Activated naive CD4-positive, alpha-beta T cell treated with anti-CD3 and anti-CD28 coated beads for 36 hours (primary cell): ENCODE measurements at regions not wholly inside any gene's neighbourhood (a gene's known extent, or its start where the extent isn't known, plus 50 kb on each side); places are given as distances from the start of the nearest gene placed in this dataset.

ENCODE experiments used
- CTCF ChIA-PET: fragments of 350-600 bp; sonication (Branson Sonifier 250); formaldehyde crosslinking; loops from one replicate; lab custom pipeline; 2021; ENCODE audit warnings: antibody characterized with exemption; lab: Charles Lee
- DNase-seq: peaks from one replicate; pipeline ENCODE4 v3.0.0-alpha.2; 2020
- H3K27ac Mint-ChIP-seq: one replicate; pipeline ENCODE4 v1.8.0; 2021; ENCODE audit warnings: mild to moderate bottlenecking, mixed read lengths
- H3K27me3 Mint-ChIP-seq: one replicate; pipeline ENCODE4 v1.8.0; 2021; ENCODE audit warnings: low read depth, mixed read lengths
- H3K36me3 Mint-ChIP-seq: one replicate; pipeline ENCODE4 v1.8.0; 2021; ENCODE audit warnings: low read depth, mixed read lengths
- H3K4me1 Mint-ChIP-seq: one replicate; pipeline ENCODE4 v1.8.0; 2021; ENCODE audit warnings: low read depth, mixed read lengths
- H3K4me3 Mint-ChIP-seq: one replicate; pipeline ENCODE4 v1.8.0; 2021; ENCODE audit warnings: mild to moderate bottlenecking, moderate library complexity, mixed read lengths
- H3K9me3 Mint-ChIP-seq: one replicate; pipeline ENCODE4 v1.8.0; 2021; ENCODE audit warnings: mixed read lengths
- intact Hi-C: fragments of 100-400 bp; cut with micrococcal nuclease; formaldehyde crosslinking; loops from one replicate; pipeline ENCODE4 v1.15.1; 2023

DNA sequence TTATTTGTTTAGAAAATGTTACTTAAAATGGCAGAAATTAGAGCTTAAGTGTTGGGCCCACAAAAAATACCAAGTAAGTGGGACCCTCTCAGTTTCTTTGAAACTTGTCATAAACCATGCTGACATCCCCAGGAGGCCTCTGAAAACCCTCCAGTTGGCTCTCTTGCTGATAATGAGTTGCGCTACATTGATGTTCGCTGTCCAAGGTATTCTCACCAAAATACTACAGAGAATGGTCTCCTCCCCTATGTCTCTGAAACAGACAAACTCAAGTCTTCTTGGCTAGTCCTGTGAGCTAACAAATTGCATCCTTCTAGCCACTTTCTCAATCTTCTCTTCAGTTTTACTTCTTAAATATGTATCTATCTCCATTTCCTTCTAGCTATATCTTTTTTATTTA lies 669.4 kb downstream of the IRS1 start:
- intact Hi-C loops = no loop called here
- no peak overlapping the region for H3K27ac Mint-ChIP-seq
- DNase-seq = no peak
- CTCF ChIA-PET = no interaction called here
- H3K9me3 Mint-ChIP-seq = no peaks in the 10 kb centered on the region
- no peak overlapping the region for H3K4me3 Mint-ChIP-seq
- H3K4me1 Mint-ChIP-seq = no peaks in the 10 kb centered on the region
- H3K36me3 Mint-ChIP-seq = no peaks in the 10 kb centered on the region
- peaks cover 13% of the 10 kb centered on the region for H3K27me3 Mint-ChIP-seq

GRCh38 chr2:226127682-226128081 lies 671.9 kb downstream of the IRS1 start:
- H3K4me1 Mint-ChIP-seq = no peaks in the 10 kb centered on the region
- H3K4me3 Mint-ChIP-seq = no peak overlapping the region
- H3K27ac Mint-ChIP-seq = no peak overlapping the region
- CTCF ChIA-PET = no interaction called here
- intact Hi-C loops = no loop called here
- DNase-seq = no peak
- no peaks in the 10 kb centered on the region for H3K9me3 Mint-ChIP-seq
- H3K27me3 Mint-ChIP-seq = peaks cover 10% of the 10 kb centered on the region
- no peaks in the 10 kb centered on the region for H3K36me3 Mint-ChIP-seq

DNA sequence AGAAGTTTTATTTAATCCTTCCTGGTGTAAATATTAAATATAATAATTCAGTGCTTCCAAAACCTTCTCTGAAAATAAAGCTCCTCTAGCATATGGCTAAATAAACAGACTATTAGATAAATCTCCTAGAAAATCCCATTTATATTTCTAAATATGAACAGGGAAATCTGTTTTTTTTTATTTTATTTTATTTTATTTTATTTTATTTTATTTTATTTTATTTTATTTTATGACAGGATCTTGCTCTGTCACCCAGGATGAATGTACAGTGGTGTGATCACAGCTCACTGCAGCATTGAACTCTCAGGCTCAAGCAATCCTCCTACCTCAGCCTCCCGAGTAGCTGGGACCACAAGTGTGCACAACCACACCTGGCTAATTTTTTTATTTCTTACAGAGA lies 673.5 kb downstream of the IRS1 start:
- CTCF ChIA-PET = interaction anchor here (1.4 kb wide), 1 partner anchor 237 kb away, joined by 3 read pairs; no protein-coding TSS in a partner anchor
- intact Hi-C loops = no loop called here
- no peak overlapping the region for H3K27ac Mint-ChIP-seq
- H3K9me3 Mint-ChIP-seq = no peaks in the 10 kb centered on the region
- no peaks in the 10 kb centered on the region for H3K36me3 Mint-ChIP-seq
- DNase-seq = no peak
- H3K4me3 Mint-ChIP-seq = no peak overlapping the region
- peaks cover 3% of the 10 kb centered on the region for H3K27me3 Mint-ChIP-seq
- no peaks in the 10 kb centered on the region for H3K4me1 Mint-ChIP-seq

- Mint-ChIP-seq H3K4me1 (no peaks in the 10 kb centered on the region), H3K4me3 (no peak overlapping the region), H3K9me3 (no peaks in the 10 kb centered on the region), H3K27me3 (peaks cover 3% of the 10 kb centered on the region), H3K27ac (no peak overlapping the region), H3K36me3 (no peaks in the 10 kb centered on the region)
- no peak for DNase-seq
- CTCF ChIA-PET = interaction anchor here (1.4 kb wide), 1 partner anchor 236 kb away, joined by 3 read pairs; no protein-coding TSS in a partner anchor
- intact Hi-C loops = no loop called here
These were observed 674.3 kb downstream of the IRS1 start for GRCh38 chr2:226125176-226125883.

- intact Hi-C loops = no loop called here
These were observed 675.0 kb downstream of the IRS1 start for GRCh38 chr2:226124548-226125011.

GRCh38 chr2:226123300-226123699 lies 676.3 kb downstream of the IRS1 start:
- Mint-ChIP-seq H3K36me3 (no peaks in the 10 kb centered on the region), H3K9me3 (no peaks in the 10 kb centered on the region), H3K27me3 (peaks cover 3% of the 10 kb centered on the region), H3K4me3 (no peak overlapping the region), H3K4me1 (no peaks in the 10 kb centered on the region), H3K27ac (no peak overlapping the region)
- intact Hi-C loops = no loop called here
- DNase-seq = no peak
- CTCF ChIA-PET = no interaction called here

More at GRCh38 chr2:226124548-226125011, 675.0 kb downstream of the IRS1 start:
- no peaks in the 10 kb centered on the region for H3K36me3 Mint-ChIP-seq
- no peaks in the 10 kb centered on the region for H3K4me1 Mint-ChIP-seq
- no peaks in the 10 kb centered on the region for H3K9me3 Mint-ChIP-seq
- no peak for DNase-seq
- no peak overlapping the region for H3K27ac Mint-ChIP-seq
- peaks cover 3% of the 10 kb centered on the region for H3K27me3 Mint-ChIP-seq
- no peak overlapping the region for H3K4me3 Mint-ChIP-seq
- CTCF ChIA-PET = no interaction called here

DNA sequence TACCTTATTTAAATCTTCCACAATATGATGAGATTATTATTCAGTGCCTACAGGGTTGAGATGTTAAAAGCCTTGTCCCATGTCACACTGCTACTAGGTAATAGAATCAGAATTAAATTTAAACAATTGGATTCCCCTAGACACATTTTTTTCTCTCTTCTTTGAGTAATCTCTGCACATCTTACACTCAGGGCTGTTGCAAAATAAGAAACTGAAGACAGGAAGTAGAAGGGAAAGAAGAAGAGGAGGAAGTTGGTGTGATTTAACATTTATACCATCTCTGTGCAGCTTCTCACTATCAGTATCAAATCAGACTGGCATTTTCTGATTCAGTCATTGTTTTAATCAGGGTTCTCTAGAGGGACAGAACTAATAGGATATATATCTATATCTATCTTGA lies 677.6 kb downstream of the IRS1 start:
- intact Hi-C loops = no loop called here
- Mint-ChIP-seq H3K9me3 (no peaks in the 10 kb centered on the region), H3K4me3 (no peak overlapping the region), H3K27me3 (peaks cover 3% of the 10 kb centered on the region), H3K4me1 (no peaks in the 10 kb centered on the region), H3K27ac (no peak overlapping the region), H3K36me3 (no peaks in the 10 kb centered on the region)
- DNase-seq = no peak
- CTCF ChIA-PET = no interaction called here

- intact Hi-C loops = no loop called here
- Mint-ChIP-seq H3K4me1 (no peaks in the 10 kb centered on the region), H3K4me3 (no peak overlapping the region), H3K27me3 (peaks cover 3% of the 10 kb centered on the region), H3K27ac (no peak overlapping the region), H3K9me3 (no peaks in the 10 kb centered on the region), H3K36me3 (no peaks in the 10 kb centered on the region)
- DNase-seq = no peak
- CTCF ChIA-PET = interaction anchor here (0.6 kb wide), 1 partner anchor 313 kb away, joined by 3 read pairs; no protein-coding TSS in a partner anchor
These were observed 678.4 kb downstream of the IRS1 start for GRCh38 chr2:226121046-226121738.

DNA sequence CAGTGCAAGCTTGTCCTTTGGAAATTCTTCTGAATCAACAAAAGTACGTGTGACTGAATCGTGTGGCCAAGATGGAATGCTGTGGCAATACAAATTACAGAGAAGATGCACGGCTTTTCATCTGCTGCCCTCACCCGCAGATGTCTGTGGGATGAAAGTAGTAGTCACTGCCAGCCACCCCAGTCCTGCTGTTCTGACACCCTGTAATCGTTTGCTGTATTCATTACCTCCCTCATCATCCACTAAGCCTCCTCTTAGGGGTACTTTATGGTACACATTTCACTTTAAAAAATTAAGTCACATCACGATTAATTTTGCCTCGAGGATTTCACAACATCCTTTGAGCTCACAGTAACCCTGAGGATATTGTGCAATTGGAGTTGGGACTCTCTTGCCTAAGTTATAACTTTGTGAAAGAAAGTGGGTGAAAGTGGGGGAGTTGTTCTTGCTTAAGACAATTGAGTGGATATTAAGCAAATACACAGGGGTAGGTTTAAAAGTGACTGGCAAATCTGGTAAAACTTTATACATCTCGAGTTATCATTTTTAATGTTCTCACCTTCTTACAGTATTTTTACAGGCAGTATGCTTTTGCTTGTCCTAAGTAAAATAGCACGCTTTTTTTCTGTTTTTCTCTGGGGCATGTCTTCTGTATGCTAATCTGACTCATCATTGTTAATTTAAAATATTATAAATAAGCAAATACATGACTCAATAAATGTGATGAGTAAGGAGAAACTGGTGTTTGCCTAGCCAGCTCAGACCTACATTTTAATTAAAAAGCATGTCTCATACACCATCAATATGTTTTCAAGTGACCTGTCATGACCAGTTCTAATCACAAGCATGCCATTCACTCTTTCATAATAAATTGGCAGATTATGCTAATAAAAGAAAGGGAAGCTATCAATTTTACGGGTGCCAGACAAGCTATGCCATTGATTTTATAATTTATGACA lies 680.9 kb downstream of the IRS1 start:
- DNase-seq = no peak
- no peak overlapping the region for H3K27ac Mint-ChIP-seq
- no peaks in the 10 kb centered on the region for H3K27me3 Mint-ChIP-seq
- intact Hi-C loops = no loop called here
- CTCF ChIA-PET = no interaction called here
- peaks cover 2% of the 10 kb centered on the region for H3K4me1 Mint-ChIP-seq
- no peak overlapping the region for H3K4me3 Mint-ChIP-seq
- H3K36me3 Mint-ChIP-seq = no peaks in the 10 kb centered on the region
- H3K9me3 Mint-ChIP-seq = no peaks in the 10 kb centered on the region

DNA sequence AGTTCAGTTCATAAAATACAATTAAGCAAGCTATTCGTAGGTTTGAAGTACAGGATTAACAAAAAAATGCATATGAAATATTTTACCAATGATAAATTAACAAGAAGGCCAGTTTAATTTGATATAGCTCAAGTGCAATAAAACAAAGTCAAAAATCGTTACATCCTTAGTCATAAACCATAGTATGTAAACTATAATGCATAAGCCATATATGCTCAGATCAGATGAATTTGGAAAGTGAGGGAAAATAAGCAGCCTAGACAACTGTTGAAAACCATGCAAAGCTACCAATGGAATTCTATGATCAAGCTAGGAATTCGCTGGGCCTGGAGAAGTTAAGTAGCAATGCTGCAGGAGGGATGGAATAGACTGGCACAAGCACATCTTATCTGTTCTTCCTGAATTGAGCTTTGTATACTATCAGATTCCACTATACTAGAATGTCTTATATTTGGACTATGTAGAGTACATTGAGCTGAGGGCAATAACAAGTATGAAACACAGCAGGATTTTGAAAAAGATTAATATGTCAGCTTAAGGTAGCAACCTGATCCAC lies 682.0 kb downstream of the IRS1 start:
- CTCF ChIA-PET = interaction anchor here (0.6 kb wide), 1 partner anchor 291 kb away, joined by 3 read pairs; no protein-coding TSS in a partner anchor
- no peaks in the 10 kb centered on the region for H3K36me3 Mint-ChIP-seq
- no peaks in the 10 kb centered on the region for H3K9me3 Mint-ChIP-seq
- H3K4me3 Mint-ChIP-seq = no peak overlapping the region
- no peaks in the 10 kb centered on the region for H3K27me3 Mint-ChIP-seq
- no peak overlapping the region for H3K27ac Mint-ChIP-seq
- intact Hi-C loops = no loop called here
- no peak for DNase-seq
- peaks cover 2% of the 10 kb centered on the region for H3K4me1 Mint-ChIP-seq

- CTCF ChIA-PET = no interaction called here
- intact Hi-C loops = no loop called here
- Mint-ChIP-seq H3K27ac (no peak overlapping the region), H3K4me3 (no peak overlapping the region), H3K36me3 (no peaks in the 10 kb centered on the region), H3K9me3 (no peaks in the 10 kb centered on the region), H3K4me1 (peaks cover 2% of the 10 kb centered on the region), H3K27me3 (no peaks in the 10 kb centered on the region)
- DNase-seq = no peak
These were observed 683.3 kb downstream of the IRS1 start for GRCh38 chr2:226116346-226116745.

GRCh38 chr2:226115832-226116200 lies 683.8 kb downstream of the IRS1 start:
- H3K4me3 Mint-ChIP-seq = no peak overlapping the region
- intact Hi-C loops = no loop called here
- peaks cover 2% of the 10 kb centered on the region for H3K4me1 Mint-ChIP-seq
- H3K27me3 Mint-ChIP-seq = no peaks in the 10 kb centered on the region
- no peaks in the 10 kb centered on the region for H3K36me3 Mint-ChIP-seq
- CTCF ChIA-PET = no interaction called here
- no peaks in the 10 kb centered on the region for H3K9me3 Mint-ChIP-seq
- no peak overlapping the region for H3K27ac Mint-ChIP-seq
- no peak for DNase-seq
